Peyer's patch (tissue), 4 donors: ENCODE measurements at regions not wholly inside any gene's neighbourhood (a gene's known extent, or its start where the extent isn't known, plus 50 kb on each side); places are given as distances from the start of the nearest gene placed in this dataset.

Experiments used
- POLR2A ChIP-seq, 2 donors: fragments of 450-650 bp; IDR thresholded peaks; one replicate each; pipeline ENCODE4 v1.5.1; 2017; ENCODE audit warnings: antibody characterized with exemption in 2 of 2, mild to moderate bottlenecking in 2 of 2, moderate library complexity in 2 of 2
- TF ChIP-seq, protein P1 (sequence below), 6 experiments: fragments of 450-650 bp in 4 of 6; fragments of 200-600 bp in 2 of 6; sonication (generic) in 1 of 6; IDR thresholded peaks; one replicate each; pipeline ENCODE4 v1.5.1; 2017 to 2019; ENCODE audit warnings: antibody characterized with exemption in 6 of 6, mild to moderate bottlenecking in 3 of 6, moderate library complexity in 1 of 6

DNA sequence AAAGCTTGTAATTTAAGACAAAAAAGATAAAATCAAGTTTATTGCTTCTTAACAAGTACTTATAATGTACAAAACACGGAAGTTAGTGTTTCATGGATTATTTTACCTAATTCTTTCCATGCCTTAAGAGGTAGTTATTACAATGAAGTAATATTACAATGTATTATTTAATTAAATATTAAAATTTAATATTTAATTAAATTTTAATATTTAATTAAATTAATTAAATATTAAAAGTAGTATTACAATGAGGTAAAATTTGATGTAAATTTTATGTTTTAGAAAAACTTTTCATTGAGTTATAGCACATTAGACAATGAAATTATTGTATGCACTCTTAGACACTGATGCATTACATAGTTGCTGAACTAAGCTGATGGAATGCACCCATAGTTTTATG, 220.7 kb upstream of the NETO1 start:
- TF ChIP-seq, protein P1, sequence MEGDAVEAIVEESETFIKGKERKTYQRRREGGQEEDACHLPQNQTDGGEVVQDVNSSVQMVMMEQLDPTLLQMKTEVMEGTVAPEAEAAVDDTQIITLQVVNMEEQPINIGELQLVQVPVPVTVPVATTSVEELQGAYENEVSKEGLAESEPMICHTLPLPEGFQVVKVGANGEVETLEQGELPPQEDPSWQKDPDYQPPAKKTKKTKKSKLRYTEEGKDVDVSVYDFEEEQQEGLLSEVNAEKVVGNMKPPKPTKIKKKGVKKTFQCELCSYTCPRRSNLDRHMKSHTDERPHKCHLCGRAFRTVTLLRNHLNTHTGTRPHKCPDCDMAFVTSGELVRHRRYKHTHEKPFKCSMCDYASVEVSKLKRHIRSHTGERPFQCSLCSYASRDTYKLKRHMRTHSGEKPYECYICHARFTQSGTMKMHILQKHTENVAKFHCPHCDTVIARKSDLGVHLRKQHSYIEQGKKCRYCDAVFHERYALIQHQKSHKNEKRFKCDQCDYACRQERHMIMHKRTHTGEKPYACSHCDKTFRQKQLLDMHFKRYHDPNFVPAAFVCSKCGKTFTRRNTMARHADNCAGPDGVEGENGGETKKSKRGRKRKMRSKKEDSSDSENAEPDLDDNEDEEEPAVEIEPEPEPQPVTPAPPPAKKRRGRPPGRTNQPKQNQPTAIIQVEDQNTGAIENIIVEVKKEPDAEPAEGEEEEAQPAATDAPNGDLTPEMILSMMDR (IDR thresholded peaks at IDR 0.05), result no peak
- no peak for TF ChIP-seq POLR2A (IDR thresholded peaks at IDR 0.05)
